Activated naive CD4-positive, alpha-beta T cell (primary cell): ENCODE measurements at regions not wholly inside any gene's neighbourhood (a gene's known extent, or its start where the extent isn't known, plus 50 kb on each side); places are given as distances from the start of the nearest gene placed in this dataset.
"Not testable (repeated sequence)": the region's sequence is repeated elsewhere in the genome, so short reads cannot be mapped to it uniquely, and the experiment has no call there.

ENCODE experiments used
- DNase-seq, 4 experiments: peaks; one replicate each; lab custom pipeline; 2025; lab: John Stamatoyannopoulos, UW

DNA sequence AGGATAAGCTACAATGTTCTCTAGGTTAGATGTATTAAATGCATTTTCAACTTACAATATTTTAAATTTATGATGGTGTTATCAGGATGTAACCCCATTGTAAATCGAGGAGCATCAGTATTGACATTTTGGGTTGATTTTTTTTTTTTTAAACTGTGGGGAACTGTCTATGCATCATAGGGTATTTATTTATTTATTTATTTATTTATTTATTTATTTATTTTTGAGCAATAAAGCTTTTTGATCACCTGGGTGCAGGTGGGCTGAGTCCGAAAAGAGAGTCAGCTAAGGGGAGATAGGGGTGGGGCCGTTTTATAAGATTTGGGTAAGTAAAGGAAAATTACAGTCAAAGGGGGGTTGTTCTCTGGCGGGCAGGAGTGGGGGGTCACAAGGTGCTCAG is 367.5 kb downstream of the OXSM start:
- DNase-seq, result not testable (repeated sequence)

- no peak for DNase-seq
Measured at GRCh38 chr3:26171006-26171405, 381.1 kb downstream of the OXSM start.

- DNase-seq, result no peak
Measured at GRCh38 chr3:26191556-26191955, 401.7 kb downstream of the OXSM start.

DNA sequence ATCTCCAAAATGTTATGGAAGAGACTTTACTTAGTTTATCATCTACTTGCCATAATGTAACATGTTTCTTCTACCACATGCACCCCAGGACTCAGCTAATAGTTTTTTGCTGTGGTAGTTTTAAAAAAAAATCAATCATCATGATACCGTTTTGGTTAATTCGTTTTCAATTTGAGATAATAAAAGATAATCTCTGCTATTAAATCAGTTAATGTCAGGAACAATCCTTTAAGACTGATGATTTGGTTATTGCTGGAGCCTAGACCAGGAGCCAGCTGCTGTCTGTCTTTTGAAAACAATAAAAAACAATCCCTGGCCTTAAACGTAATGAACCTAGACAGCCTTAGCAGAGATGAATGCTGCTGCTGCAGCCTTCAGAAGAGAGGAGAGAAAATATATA is 403.7 kb downstream of the OXSM start:
- no peak for DNase-seq

- DNase-seq, result no peak
Measured at GRCh38 chr3:26196781-26197180, 406.9 kb downstream of the OXSM start.

GRCh38 chr3:26198609-26199008 is 408.7 kb downstream of the OXSM start:
- no peak for DNase-seq

DNA sequence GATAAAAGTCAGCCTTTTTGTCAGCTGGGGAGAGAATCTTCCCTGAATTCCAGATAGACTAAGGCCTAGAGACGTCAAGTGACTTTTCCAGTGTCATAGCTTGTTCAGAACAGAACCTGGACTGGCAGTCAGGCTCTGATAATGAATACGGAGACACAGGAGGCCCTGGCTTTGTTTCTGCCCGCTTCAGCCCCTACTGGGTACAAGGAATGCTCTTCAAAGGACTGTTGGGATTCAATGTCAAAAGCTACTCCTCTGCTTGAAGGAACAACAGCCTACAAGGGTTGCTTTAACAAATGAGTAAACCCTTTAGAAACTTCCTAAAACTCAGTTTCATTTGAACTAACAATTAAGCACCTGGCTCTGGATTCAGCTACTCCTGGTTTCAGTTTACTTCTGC is 412.3 kb downstream of the OXSM start:
- no peak for DNase-seq

- no peak for DNase-seq
Measured at GRCh38 chr3:26205475-26205874, 415.6 kb downstream of the OXSM start.

DNA sequence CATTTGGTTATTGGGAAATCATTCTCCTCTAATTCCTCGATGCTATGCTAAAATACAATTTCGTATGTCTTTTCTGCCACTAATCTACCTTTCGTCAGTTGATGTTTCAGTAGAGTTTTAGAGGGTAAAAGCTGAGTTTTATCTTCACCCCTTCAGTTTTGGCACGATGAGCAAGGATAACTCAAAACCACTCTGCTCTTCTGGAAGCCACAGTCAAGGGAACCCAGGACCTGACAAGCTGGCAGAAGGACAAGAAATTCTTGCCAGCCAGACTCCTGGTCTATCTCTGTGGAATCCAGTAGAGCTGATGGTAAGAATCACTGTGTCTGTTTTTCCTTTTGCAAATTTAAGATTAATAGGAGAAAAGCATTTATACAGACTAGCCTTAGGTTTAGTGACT is 414.4 kb upstream of the LRRC3B start:
- no peak for DNase-seq

DNA sequence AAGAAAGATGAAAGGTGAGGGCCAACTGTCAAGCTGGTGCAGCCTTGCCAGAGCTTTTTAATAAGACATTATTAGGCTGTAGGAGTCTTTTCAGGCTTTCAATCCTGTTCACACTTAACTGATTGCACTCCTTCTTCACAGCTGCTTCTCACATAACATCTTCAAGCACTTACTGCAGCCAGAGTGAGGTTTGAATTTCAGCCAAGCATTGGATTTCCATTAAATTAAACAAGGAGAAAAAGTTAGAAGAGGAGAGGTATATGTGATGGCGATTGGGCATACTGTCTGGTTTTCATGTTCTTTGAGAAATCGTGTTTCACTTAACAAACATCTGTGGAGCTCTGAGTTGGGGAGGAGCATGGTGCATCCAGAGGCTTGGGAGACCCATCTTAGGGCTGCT is 392.8 kb upstream of the LRRC3B start:
- DNase-seq, result no peak

GRCh38 chr3:26233374-26233773 is 389.2 kb upstream of the LRRC3B start:
- no peak for DNase-seq

DNA sequence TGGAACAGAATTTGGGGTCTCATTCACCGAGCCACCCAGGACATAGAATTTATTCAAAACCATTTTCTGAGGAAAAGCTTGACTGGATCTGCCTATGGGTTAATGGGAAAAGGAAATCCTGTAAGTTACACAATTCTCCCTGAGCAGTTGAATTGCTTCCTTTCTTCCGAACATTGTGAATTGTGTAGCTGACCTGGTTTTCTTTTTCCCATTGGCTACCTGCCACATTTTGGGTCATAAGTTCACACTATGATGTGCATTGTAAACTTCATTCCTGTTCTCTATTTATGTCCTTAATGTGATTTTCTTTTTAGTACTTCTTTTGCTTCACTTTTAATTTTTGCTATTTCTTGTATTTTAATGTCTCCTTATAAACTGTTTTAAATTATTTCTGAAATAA is 386.0 kb upstream of the LRRC3B start:
- DNase-seq, result no peak

- no peak for DNase-seq
Measured at GRCh38 chr3:26237036-26237682, 385.4 kb upstream of the LRRC3B start.

DNA sequence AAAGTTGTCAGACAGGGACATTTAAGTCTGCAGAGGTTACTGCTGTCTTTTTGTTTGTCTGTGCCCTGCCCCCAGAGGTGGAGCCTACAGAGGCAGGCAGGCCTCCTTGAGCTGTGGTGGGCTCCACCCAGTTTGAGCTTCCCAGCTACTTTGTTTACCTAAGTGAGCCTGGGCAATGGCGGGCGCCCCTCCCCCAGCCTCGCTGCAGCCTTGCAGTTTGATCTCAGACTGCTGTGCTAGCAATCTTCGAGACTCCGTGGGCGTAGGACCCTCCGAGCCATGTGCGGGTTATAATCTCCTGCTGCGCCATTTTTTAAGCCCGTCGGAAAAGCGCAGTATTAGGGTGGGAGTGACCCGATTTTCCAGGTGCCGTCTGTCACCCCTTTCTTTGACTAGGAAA is 378.0 kb upstream of the LRRC3B start:
- DNase-seq, result not testable (repeated sequence)

GRCh38 chr3:26245236-26245635 is 377.3 kb upstream of the LRRC3B start:
- no peak for DNase-seq

DNA sequence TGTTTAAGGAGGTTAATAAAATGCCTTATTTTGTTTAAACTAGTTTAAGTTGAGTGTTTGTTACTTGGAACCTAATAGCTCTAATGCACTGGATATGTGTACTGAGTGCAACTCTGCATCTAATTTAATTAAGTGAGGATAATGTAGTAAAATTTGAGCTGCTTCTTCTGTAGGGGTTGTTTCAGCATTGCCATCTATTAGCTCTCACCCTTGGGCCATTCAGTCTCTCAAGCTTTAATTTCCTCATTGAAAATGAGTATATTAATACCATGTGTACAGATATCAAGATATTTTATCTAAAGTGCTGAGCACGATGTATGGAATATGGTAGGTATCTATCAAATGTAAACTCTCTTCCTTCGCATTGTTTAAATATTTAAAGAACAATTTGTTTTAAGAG is 375.7 kb upstream of the LRRC3B start:
- no peak for DNase-seq

DNA sequence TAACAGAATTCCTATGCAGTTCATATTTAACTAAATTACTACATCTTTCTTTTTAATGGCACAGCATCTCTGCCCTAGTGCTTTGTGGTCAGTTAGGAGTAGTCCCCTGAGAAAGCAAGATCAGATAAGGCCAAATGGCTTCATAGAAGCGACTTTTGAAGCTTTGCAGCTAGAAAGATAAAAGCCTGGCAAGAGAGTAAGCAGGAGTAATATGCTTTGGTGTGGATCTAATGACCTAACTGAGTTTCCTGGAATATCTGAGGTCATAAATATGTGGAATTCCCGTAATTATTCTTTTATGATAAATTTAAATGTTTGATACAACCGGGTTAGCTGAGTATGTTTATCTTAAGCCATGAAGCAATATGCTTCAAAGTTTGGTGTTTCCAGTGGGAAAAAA is 374.9 kb upstream of the LRRC3B start:
- DNase-seq, result no peak

GRCh38 chr3:26252001-26252400 is 370.6 kb upstream of the LRRC3B start:
- no peak for DNase-seq

GRCh38 chr3:26256224-26256623 is 366.3 kb upstream of the LRRC3B start:
- no peak for DNase-seq

GRCh38 chr3:26259176-26259575 is 363.4 kb upstream of the LRRC3B start:
- no peak for DNase-seq

GRCh38 chr3:26260139-26260538 is 362.4 kb upstream of the LRRC3B start:
- DNase-seq, result no peak

DNA sequence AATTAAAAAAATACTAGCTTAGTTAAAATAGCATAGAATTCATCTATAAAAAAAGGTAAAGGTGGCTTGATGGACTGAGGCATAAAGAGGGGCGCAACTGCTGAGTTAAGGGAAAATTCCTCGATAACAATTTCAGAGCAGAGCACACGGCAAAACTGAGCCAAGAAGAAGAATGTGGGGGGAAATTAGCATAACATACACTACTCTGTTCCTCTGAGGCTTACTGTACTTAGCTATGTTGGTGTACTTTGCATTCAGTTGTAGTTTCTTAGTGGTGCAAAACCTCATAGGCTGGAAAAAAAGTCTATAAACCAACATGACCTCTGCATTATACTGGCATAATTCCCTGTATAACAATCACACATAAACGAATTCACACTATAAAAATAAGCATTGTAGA is 357.9 kb upstream of the LRRC3B start:
- no peak for DNase-seq

DNA sequence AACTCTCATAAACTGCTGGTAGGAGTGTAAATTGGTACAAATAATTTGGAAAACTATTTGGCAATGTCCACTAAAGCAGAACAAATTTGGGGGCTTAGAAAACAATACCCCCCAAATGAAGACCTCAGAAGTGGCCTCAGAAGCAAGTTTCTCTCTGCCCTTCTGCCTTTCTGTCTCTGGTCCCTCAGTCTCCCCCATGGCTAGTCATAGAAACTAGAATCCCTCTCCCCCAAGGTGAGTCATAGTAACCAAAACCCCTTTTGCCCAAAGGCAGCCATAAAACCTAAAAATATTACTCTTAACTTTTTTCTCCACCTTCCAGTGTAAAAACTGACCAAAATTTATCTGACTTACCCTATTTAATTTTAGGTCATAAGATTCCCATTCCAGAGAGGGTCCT is 350.7 kb upstream of the LRRC3B start:
- DNase-seq, result no peak

GRCh38 chr3:26273196-26273595 is 349.4 kb upstream of the LRRC3B start:
- no peak for DNase-seq

GRCh38 chr3:26279091-26279490 is 343.5 kb upstream of the LRRC3B start:
- DNase-seq, result no peak
